ENCODE measurements at regions not wholly inside any gene's neighbourhood (a gene's known extent, or its start where the extent isn't known, plus 50 kb on each side); places are given as distances from the start of the nearest gene placed in this dataset.
"Not testable (repeated sequence)": the region's sequence is repeated elsewhere in the genome, so short reads cannot be mapped to it uniquely, and the experiment has no call there.

DNA sequence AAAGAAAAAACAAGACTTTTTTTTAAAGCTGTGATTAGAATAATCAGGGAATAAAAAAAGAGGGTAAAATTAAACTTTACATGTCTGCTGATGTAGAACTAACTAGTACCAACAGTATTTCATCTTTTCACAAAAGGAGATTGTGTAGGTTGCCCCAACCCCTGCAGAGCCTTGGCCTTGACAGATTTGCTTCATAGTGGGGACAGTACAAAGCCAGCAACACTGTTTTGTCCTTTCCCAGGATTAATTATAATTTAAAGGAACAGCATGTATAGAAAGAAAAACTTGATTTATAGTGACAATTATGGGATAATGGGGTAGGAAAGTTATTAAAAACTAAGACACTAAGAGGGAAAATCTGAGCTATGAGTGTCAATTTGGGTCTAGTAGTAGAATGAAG, 604.0 kb downstream of the GALC start:
- Histone ChIP-seq H3K27ac (ENCODE audit: insufficient read depth, low read length, poor library complexity, severe bottlenecking) (no peak overlapping the region), H3K4me1 (ENCODE audit: control insufficient read depth, insufficient read depth, low read length, poor library complexity, severe bottlenecking) (no peaks in the 10 kb centered on the region), H3K27me3 (replicated peaks; ENCODE audit: control insufficient read depth, insufficient read depth, low read length, poor library complexity, severe bottlenecking) (no peaks in the 10 kb centered on the region), H3K36me3 (ENCODE audit: control insufficient read depth, insufficient read depth, low read length) (no peaks in the 10 kb centered on the region), H3K4me3 (ENCODE audit: insufficient read depth, low read depth, low read length, poor library complexity, severe bottlenecking) (no peak overlapping the region), H3K9me3 (ENCODE audit: control insufficient read depth, low read length) (no peaks in the 10 kb centered on the region)
- no peak for DNase-seq

DNA sequence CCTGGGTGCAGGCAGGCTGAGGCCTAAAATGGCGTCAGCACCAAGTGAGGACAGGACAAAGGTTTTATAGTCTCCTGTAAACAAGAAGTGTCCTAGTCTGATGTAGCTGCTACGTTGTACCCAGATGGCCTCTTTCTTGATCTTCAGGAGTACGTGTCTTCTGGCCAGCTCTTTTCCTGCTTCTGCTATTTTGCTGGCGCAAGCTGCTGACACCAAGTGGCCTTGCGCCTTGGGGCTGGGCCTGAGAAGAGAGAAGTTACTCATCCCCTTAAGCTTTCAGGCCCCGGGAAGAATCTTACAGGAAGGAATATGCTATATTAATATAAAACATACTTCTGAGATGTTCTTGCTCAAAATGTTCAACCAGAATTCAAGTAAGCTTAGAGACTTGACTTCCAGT, 605.2 kb downstream of the GALC start:
- Histone ChIP-seq H3K4me1 (ENCODE audit: control insufficient read depth, insufficient read depth, low read length, poor library complexity, severe bottlenecking) (no peaks in the 10 kb centered on the region), H3K27me3 (replicated peaks; ENCODE audit: control insufficient read depth, insufficient read depth, low read length, poor library complexity, severe bottlenecking) (no peaks in the 10 kb centered on the region), H3K4me3 (ENCODE audit: insufficient read depth, low read depth, low read length, poor library complexity, severe bottlenecking) (no peak overlapping the region), H3K27ac (ENCODE audit: insufficient read depth, low read length, poor library complexity, severe bottlenecking) (no peak overlapping the region), H3K36me3 (ENCODE audit: control insufficient read depth, insufficient read depth, low read length) (no peaks in the 10 kb centered on the region), H3K9me3 (ENCODE audit: control insufficient read depth, low read length) (no peaks in the 10 kb centered on the region)
- no peak for DNase-seq

DNA sequence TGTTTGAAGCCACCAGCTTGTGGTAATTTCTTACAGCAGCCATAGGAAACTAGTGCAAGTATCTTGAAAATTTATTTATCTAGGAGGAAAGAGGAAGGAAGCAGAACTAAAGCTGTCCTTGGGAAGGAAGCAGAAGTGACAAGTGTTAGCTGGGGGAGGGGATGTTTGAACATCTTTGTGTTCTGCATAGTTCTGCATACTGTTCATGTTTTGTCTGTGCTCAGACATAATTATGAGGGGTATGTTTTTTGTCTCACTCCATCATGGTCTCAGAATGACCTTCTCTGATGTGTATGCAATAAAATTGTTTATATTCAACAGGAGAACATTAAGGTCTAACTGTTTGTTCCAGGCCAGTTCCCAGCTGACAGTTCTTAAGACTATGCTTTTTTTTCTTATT, 606.5 kb downstream of the GALC start:
- Histone ChIP-seq H3K9me3 (ENCODE audit: control insufficient read depth, low read length) (no peaks in the 10 kb centered on the region), H3K4me3 (ENCODE audit: insufficient read depth, low read depth, low read length, poor library complexity, severe bottlenecking) (no peak overlapping the region), H3K27ac (ENCODE audit: insufficient read depth, low read length, poor library complexity, severe bottlenecking) (no peak overlapping the region), H3K36me3 (ENCODE audit: control insufficient read depth, insufficient read depth, low read length) (no peaks in the 10 kb centered on the region), H3K4me1 (ENCODE audit: control insufficient read depth, insufficient read depth, low read length, poor library complexity, severe bottlenecking) (no peaks in the 10 kb centered on the region), H3K27me3 (replicated peaks; ENCODE audit: control insufficient read depth, insufficient read depth, low read length, poor library complexity, severe bottlenecking) (no peaks in the 10 kb centered on the region)
- no peak for DNase-seq

DNA sequence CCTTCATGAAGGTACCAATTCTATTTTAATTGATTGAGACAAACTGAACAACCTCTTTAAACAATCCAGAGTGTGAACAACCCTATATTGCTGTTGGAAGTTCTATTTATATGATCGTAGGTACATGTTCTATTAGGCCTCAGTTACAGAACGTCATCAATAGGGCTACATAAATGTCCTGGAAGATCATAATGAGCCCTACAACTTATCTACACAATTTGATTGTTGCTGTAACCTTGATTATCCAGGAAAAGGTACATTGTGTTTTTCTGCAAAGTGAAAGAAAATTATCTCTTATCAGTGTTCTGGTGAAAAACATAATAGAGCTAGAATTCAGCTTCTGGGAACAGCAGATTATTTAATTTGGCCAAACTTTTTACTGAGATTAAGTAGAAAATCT, 612.9 kb downstream of the GALC start:
- Histone ChIP-seq H3K36me3 (ENCODE audit: control insufficient read depth, insufficient read depth, low read length) (no peaks in the 10 kb centered on the region), H3K27me3 (replicated peaks; ENCODE audit: control insufficient read depth, insufficient read depth, low read length, poor library complexity, severe bottlenecking) (no peaks in the 10 kb centered on the region), H3K27ac (ENCODE audit: insufficient read depth, low read length, poor library complexity, severe bottlenecking) (no peak overlapping the region), H3K9me3 (ENCODE audit: control insufficient read depth, low read length) (no peaks in the 10 kb centered on the region), H3K4me1 (ENCODE audit: control insufficient read depth, insufficient read depth, low read length, poor library complexity, severe bottlenecking) (no peaks in the 10 kb centered on the region), H3K4me3 (ENCODE audit: insufficient read depth, low read depth, low read length, poor library complexity, severe bottlenecking) (no peak overlapping the region)
- DNase-seq = no peak

DNA sequence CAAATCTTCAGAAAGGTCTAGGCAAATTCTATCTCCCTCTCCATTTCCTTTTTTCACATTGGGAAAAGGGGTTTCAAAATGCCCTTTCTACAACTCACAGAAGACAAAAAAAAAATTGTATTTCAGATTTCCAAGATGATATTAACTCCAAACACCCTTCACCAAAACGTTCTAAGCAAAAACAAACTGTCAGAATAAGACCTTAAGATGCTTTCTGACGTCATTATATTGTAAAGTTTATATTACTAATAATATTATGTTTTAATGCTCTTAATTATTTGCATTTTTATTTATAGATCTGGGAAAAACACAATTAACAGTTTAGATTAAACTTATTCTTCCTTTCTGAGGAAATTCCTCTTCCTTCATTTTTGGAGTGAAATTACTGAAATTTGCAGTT, 624.2 kb downstream of the GALC start:
- no peak overlapping the region for H3K4me3 ChIP-seq (ENCODE audit: insufficient read depth, low read depth, low read length, poor library complexity, severe bottlenecking)
- no peaks in the 10 kb centered on the region for H3K9me3 ChIP-seq (ENCODE audit: control insufficient read depth, low read length)
- DNase-seq = no peak
- H3K27ac ChIP-seq (ENCODE audit: insufficient read depth, low read length, poor library complexity, severe bottlenecking) = no peak overlapping the region
- H3K36me3 ChIP-seq (ENCODE audit: control insufficient read depth, insufficient read depth, low read length) = no peaks in the 10 kb centered on the region
- no peaks in the 10 kb centered on the region for H3K4me1 ChIP-seq (ENCODE audit: control insufficient read depth, insufficient read depth, low read length, poor library complexity, severe bottlenecking)
- no peaks in the 10 kb centered on the region for H3K27me3 ChIP-seq (replicated peaks; ENCODE audit: control insufficient read depth, insufficient read depth, low read length, poor library complexity, severe bottlenecking)

DNA sequence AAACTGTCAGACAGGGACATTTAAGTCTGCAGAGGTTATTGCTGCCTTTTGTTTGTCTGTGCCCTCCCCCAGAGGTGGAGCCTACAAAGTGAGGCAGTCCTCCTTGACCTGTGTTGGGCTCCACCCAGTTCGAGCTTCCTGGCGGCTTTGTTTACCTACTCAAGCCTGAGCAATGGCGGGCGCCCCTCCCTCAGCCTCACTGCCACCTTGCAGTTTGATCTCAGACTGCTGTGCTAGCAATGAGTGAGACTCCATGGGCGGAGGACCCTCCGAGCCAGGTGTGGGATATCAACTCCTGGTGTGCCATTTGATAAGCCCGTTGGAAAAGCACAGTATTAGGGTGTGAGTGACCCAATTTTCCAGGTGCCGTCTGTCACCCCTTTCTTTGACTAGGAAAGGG, 632.7 kb downstream of the GALC start:
- H3K4me1 ChIP-seq (ENCODE audit: control insufficient read depth, insufficient read depth, low read length, poor library complexity, severe bottlenecking); H3K9me3 ChIP-seq (ENCODE audit: control insufficient read depth, low read length); H3K4me3 ChIP-seq (ENCODE audit: insufficient read depth, low read depth, low read length, poor library complexity, severe bottlenecking); H3K36me3 ChIP-seq (ENCODE audit: control insufficient read depth, insufficient read depth, low read length); H3K27ac ChIP-seq (ENCODE audit: insufficient read depth, low read length, poor library complexity, severe bottlenecking); H3K27me3 ChIP-seq (replicated peaks; ENCODE audit: control insufficient read depth, insufficient read depth, low read length, poor library complexity, severe bottlenecking); DNase-seq: not testable (repeated sequence)

DNA sequence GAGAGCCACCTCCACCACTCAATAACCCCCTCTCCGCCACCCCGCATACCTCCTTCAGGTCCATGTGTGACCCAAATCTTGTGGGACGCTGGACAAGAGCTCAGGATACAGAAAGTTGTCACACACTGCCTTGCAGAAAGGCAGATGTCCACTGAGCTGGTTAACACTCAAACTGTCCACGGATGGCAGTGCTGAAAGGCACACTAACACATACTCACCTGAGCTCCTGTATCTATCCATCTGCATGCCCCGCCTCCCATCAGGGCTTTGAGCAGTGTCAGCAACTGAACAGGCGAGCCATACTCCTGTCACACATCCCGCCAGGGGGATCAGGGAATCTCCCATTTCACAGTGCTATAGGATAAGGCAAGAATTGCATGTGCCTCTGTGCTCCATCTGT, 642.0 kb downstream of the GALC start:
- no peak overlapping the region for H3K4me3 ChIP-seq (ENCODE audit: insufficient read depth, low read depth, low read length, poor library complexity, severe bottlenecking)
- H3K36me3 ChIP-seq (ENCODE audit: control insufficient read depth, insufficient read depth, low read length) = no peaks in the 10 kb centered on the region
- no peaks in the 10 kb centered on the region for H3K4me1 ChIP-seq (ENCODE audit: control insufficient read depth, insufficient read depth, low read length, poor library complexity, severe bottlenecking)
- H3K27me3 ChIP-seq (replicated peaks; ENCODE audit: control insufficient read depth, insufficient read depth, low read length, poor library complexity, severe bottlenecking) = no peaks in the 10 kb centered on the region
- H3K9me3 ChIP-seq (ENCODE audit: control insufficient read depth, low read length) = no peaks in the 10 kb centered on the region
- no peak overlapping the region for H3K27ac ChIP-seq (ENCODE audit: insufficient read depth, low read length, poor library complexity, severe bottlenecking)
- DNase-seq = no peak

DNA sequence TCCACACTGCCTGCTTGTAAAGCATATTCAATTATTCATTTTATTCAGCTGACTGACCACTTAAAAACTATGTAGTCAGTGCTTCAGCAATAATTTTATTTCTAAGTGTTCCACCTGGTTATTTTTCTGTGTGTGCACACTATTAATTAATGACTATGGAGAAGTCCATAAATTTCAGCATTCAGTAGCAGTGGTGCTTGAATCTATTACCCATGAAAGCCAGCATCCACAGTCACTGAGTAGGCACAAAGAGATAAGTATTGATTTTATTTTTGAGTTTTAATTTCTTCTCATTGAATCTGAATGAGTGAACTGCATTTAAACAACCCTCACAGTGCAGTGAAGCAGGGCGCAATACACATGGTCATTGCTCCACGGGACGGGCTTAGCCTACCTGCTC, 643.1 kb downstream of the GALC start:
- no peak for DNase-seq
- H3K36me3 ChIP-seq (ENCODE audit: control insufficient read depth, insufficient read depth, low read length) = no peaks in the 10 kb centered on the region
- H3K27me3 ChIP-seq (replicated peaks; ENCODE audit: control insufficient read depth, insufficient read depth, low read length, poor library complexity, severe bottlenecking) = no peaks in the 10 kb centered on the region
- H3K27ac ChIP-seq (ENCODE audit: insufficient read depth, low read length, poor library complexity, severe bottlenecking) = no peak overlapping the region
- H3K9me3 ChIP-seq (ENCODE audit: control insufficient read depth, low read length) = no peaks in the 10 kb centered on the region
- H3K4me1 ChIP-seq (ENCODE audit: control insufficient read depth, insufficient read depth, low read length, poor library complexity, severe bottlenecking) = no peaks in the 10 kb centered on the region
- no peak overlapping the region for H3K4me3 ChIP-seq (ENCODE audit: insufficient read depth, low read depth, low read length, poor library complexity, severe bottlenecking)

DNA sequence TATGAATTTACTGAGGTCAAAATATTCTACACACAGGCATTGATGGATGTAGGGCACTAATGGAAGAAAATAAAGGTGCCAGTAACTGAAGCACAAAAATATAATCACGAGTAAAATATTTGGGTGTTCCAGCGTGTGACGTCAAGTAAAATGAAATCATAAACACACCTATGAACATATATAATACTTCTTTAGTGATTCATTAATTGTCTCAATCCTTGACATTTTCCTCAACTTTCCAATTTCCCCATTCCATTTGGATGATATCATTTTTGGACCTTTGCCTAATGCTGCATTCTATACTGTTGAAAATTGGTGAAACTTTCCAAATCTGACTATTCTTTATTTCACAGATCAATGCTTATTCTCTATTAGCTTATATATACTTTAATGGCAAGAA, 649.3 kb downstream of the GALC start:
- Histone ChIP-seq H3K27me3 (replicated peaks; ENCODE audit: control insufficient read depth, insufficient read depth, low read length, poor library complexity, severe bottlenecking) (no peaks in the 10 kb centered on the region), H3K9me3 (ENCODE audit: control insufficient read depth, low read length) (no peaks in the 10 kb centered on the region), H3K36me3 (ENCODE audit: control insufficient read depth, insufficient read depth, low read length) (no peaks in the 10 kb centered on the region), H3K4me3 (ENCODE audit: insufficient read depth, low read depth, low read length, poor library complexity, severe bottlenecking) (no peak overlapping the region), H3K27ac (ENCODE audit: insufficient read depth, low read length, poor library complexity, severe bottlenecking) (no peak overlapping the region), H3K4me1 (ENCODE audit: control insufficient read depth, insufficient read depth, low read length, poor library complexity, severe bottlenecking) (no peaks in the 10 kb centered on the region)
- DNase-seq = no peak

DNA sequence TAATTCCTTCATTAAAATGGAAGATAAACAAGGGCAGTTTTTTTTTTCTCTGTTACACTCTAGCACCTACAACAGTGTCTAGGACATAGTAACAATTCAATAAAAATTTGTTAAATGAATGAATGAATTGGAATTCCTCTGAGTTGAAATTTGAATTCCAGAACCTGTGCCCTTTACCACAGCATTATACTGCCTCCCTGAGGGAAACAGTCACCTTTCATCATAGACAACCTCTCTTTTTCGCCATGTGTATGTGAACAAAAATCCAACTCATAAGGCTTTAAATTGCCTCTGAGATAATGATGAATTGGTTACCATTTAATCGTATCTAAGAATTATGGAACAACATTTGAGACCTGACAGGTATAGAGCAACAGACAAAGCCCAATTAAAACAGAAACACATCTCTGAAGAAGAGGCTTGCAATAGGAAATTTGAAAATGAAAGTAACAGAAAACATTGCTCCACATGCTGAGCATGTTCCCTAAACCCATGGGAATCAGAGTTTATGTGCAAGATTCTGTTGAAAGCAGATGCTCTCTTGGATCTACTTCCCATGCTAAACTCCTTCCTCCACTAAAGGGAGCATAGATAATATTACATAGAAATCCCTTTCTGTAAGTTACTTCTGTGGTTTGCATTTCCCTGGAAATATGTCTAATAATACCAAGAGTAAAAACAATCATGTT, 657.8 kb downstream of the GALC start:
- Histone ChIP-seq H3K9me3 (ENCODE audit: control insufficient read depth, low read length) (no peaks in the 10 kb centered on the region), H3K27ac (ENCODE audit: insufficient read depth, low read length, poor library complexity, severe bottlenecking) (no peak overlapping the region), H3K4me1 (ENCODE audit: control insufficient read depth, insufficient read depth, low read length, poor library complexity, severe bottlenecking) (no peaks in the 10 kb centered on the region), H3K27me3 (replicated peaks; ENCODE audit: control insufficient read depth, insufficient read depth, low read length, poor library complexity, severe bottlenecking) (no peaks in the 10 kb centered on the region), H3K4me3 (ENCODE audit: insufficient read depth, low read depth, low read length, poor library complexity, severe bottlenecking) (no peak overlapping the region), H3K36me3 (ENCODE audit: control insufficient read depth, insufficient read depth, low read length) (no peaks in the 10 kb centered on the region)
- no peak for DNase-seq
